Sigmoid colon (tissue), 6 donors: ENCODE measurements at regions not wholly inside any gene's neighbourhood (a gene's known extent, or its start where the extent isn't known, plus 50 kb on each side); places are given as distances from the start of the nearest gene placed in this dataset.

Source experiments
- DNase-seq: peaks from one replicate; pipeline ENCODE4 v3.0.0-alpha.2; 2019
- H3K27ac ChIP-seq, 4 donors: fragments of 200-600 bp; sonication (generic); one replicate each; pipeline ENCODE4 v1.5.1; 2016 to 2019; ENCODE audit warnings: mild to moderate bottlenecking in 1 of 4
- H3K27me3 ChIP-seq, 3 donors: fragments of 200-600 bp; sonication (generic); one replicate each; pipeline ENCODE4 v1.5.1; 2019; ENCODE audit warnings: mild to moderate bottlenecking in 1 of 3
- H3K36me3 ChIP-seq, 4 donors: fragments of 200-600 bp; sonication (generic); one replicate each; pipeline ENCODE4 v1.5.1; 2016 to 2019
- H3K4me1 ChIP-seq, 4 donors: fragments of 200-600 bp; sonication (generic); one replicate each; pipeline ENCODE4 v1.5.1; 2017 to 2019
- H3K4me3 ChIP-seq, 4 donors: fragments of 200-600 bp; sonication (generic); one replicate each; pipeline ENCODE4 v1.5.1; 2017 to 2019; ENCODE audit warnings: mild to moderate bottlenecking in 2 of 4, moderate library complexity in 1 of 4
- H3K9me3 ChIP-seq, 4 donors: fragments of 200-600 bp in 3 of 4; sonication (generic) in 3 of 4; one replicate each; pipeline versions ENCODE4 v1.5.1 to v1.6.1; 2013 to 2019
- EP300 ChIP-seq, 4 donors: sonication (generic); formaldehyde crosslinking; IDR thresholded peaks; one replicate each; pipeline ENCODE4 v1.6.1; 2017; ENCODE audit warnings: antibody characterized with exemption in 4 of 4
- POLR2A ChIP-seq, 2 donors: fragments of 450-650 bp; IDR thresholded peaks; one replicate each; pipeline ENCODE4 v1.6.1; 2016; ENCODE audit warnings: antibody characterized with exemption in 2 of 2, mild to moderate bottlenecking in 2 of 2, moderate library complexity in 2 of 2
- POLR2AphosphoS5 ChIP-seq, 4 donors: sonication (generic); formaldehyde crosslinking; IDR thresholded peaks; one replicate each; pipeline ENCODE4 v1.6.1; 2017; ENCODE audit warnings: antibody characterized with exemption in 4 of 4
- WGBS, 2 donors: extraction: QIAGEN DNeasy Blood & Tissue Kit; methylation state at CpG; one replicate each; pipeline ENCODE4 v1.1.7; 2013; 5-methylcytosine and 5-hydroxymethylcytosine counted together
- intact Hi-C: fragments of 100-400 bp; cut with DNase I; formaldehyde crosslinking; loops from one replicate; pipeline ENCODE4 v1.15.1; 2023
- TF ChIP-seq, protein P1 (sequence below), 4 experiments: fragments of 450-650 bp in 3 of 4; fragments of 200-600 bp in 1 of 4; IDR thresholded peaks; one replicate each; pipeline ENCODE4 v1.5.1; 2016 to 2019; ENCODE audit warnings: antibody characterized with exemption in 4 of 4, mild to moderate bottlenecking in 3 of 4, moderate library complexity in 2 of 4
- donor health status: healthy with polysubstance abuse.
- donor health status: healthy.

DNA sequence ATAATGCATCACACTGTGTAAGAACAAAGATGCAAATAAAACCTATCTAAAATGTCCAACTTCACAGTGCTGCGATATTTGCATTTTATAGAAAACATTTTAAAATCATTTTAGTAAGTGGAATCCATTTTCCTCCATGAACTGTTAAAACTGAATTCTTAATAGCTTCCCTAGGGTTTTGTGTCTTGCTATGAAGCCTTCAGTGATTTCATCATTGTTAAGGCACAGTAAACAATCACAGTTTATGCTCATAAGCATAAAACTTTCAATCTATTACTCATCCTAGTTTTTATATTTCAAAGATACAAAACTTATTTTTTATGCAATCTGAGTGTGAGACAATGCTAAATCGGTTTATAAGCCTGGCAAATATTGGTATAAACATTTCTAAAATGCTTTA is 509.7 kb downstream of the TUSC7 start:
- Histone ChIP-seq H3K27ac (no peak overlapping the region), H3K4me1 (no peaks in the 10 kb centered on the region), H3K36me3 (no peaks in the 10 kb centered on the region), H3K9me3 (no peaks in the 10 kb centered on the region), H3K27me3 (no peaks in the 10 kb centered on the region), H3K4me3 (no peak overlapping the region)
- 77 to 84% methylated on average over 2 of the region's 2 CpGs for WGBS, 2 donors
- DNase-seq, result no peak
- TF ChIP-seq, protein P1, sequence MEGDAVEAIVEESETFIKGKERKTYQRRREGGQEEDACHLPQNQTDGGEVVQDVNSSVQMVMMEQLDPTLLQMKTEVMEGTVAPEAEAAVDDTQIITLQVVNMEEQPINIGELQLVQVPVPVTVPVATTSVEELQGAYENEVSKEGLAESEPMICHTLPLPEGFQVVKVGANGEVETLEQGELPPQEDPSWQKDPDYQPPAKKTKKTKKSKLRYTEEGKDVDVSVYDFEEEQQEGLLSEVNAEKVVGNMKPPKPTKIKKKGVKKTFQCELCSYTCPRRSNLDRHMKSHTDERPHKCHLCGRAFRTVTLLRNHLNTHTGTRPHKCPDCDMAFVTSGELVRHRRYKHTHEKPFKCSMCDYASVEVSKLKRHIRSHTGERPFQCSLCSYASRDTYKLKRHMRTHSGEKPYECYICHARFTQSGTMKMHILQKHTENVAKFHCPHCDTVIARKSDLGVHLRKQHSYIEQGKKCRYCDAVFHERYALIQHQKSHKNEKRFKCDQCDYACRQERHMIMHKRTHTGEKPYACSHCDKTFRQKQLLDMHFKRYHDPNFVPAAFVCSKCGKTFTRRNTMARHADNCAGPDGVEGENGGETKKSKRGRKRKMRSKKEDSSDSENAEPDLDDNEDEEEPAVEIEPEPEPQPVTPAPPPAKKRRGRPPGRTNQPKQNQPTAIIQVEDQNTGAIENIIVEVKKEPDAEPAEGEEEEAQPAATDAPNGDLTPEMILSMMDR (IDR thresholded peaks at IDR 0.05), result no peak
- TF ChIP-seq POLR2A (IDR thresholded peaks at IDR 0.05) (no peak), POLR2AphosphoS5 (IDR thresholded peaks at IDR 0.05) (no peak), EP300 (IDR thresholded peaks at IDR 0.05) (no peak)
- intact Hi-C loops, result no loop called here

DNA sequence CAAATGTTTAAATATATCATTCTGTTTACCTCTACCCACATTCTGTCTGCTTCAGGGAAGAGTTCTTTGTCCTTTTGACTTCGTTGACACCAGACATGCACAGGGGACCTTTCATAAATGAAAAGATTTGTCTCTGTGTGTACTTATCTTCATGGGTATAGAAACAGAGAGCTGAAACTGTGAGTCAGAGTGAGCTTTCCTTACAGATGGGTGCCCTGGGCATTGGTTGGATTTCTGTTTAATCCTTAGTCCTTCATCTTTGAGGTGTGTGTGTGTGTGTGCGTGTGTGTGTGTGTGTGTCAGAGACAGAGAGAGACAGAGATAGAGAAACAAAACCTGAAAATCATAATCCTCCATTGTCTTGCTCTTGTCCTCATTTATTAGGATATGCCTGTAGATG is 517.4 kb downstream of the TUSC7 start:
- Histone ChIP-seq H3K27me3 (no peaks in the 10 kb centered on the region), H3K9me3 (no peaks in the 10 kb centered on the region), H3K4me1 (no peaks in the 10 kb centered on the region), H3K4me3 (no peak overlapping the region), H3K36me3 (no peaks in the 10 kb centered on the region), H3K27ac (no peak overlapping the region)
- intact Hi-C loops, result no loop called here
- no peak for TF ChIP-seq EP300 (IDR thresholded peaks at IDR 0.05)
- 64 to 66% methylated on average over 2 of the region's 2 CpGs for WGBS, 2 donors
- DNase-seq, result no peak

DNA sequence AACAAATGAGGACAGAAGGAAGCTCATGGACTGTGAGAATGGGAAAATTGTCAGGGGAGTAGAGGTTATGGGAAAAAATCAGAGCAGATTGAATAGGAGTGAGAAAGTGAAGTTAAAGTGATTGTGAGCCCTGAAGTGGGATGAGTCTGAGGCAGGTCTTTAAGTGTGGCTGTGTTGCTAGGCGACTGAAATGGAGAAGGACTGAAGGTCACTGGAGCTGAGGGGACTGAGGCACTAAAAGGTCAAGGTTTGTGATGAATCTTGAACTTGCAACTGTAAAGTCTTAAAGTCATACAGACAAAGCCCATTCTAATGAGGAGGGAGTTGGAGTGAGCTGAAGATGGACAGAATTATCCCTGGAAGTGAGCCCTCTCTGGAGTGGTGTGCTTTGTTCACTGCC is 518.9 kb downstream of the TUSC7 start:
- intact Hi-C loops, result no loop called here
- no peak overlapping the region for H3K4me3 ChIP-seq
- no peak for TF ChIP-seq POLR2AphosphoS5 (IDR thresholded peaks at IDR 0.05)
- TF ChIP-seq, protein P1 (IDR thresholded peaks at IDR 0.05), result no peak
- TF ChIP-seq POLR2A (IDR thresholded peaks at IDR 0.05), result no peak
- no peak for TF ChIP-seq EP300 (IDR thresholded peaks at IDR 0.05)
- DNase-seq, result no peak
- H3K27ac ChIP-seq, result no peak overlapping the region
- WGBS, 2 donors, result 90 to 91% methylated on average over 1 of the region's 1 CpG
- H3K4me1 ChIP-seq, result no peaks in the 10 kb centered on the region
- H3K36me3 ChIP-seq, result no peaks in the 10 kb centered on the region
- H3K9me3 ChIP-seq, result no peaks in the 10 kb centered on the region
- H3K27me3 ChIP-seq, result no peaks in the 10 kb centered on the region

DNA sequence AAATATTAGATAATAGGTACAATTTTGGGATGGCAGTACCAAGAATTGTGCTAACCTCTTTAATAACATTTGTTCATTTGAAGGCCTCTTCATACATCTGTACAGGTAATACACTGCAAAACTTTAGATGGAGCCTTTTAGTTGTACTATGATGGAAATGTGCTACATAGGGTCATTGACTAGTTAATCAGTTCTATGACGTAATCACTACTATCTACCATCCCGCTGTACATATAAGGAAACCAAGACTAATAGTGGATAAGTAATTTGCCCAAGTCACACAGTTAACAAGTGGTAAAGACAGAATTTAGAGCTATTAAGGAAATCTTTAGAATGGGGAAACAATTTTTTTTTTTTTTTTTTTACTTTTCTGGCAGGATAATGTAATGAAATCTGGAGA is 521.3 kb downstream of the TUSC7 start:
- intact Hi-C loops, result no loop called here
- Histone ChIP-seq H3K4me3 (no peak overlapping the region), H3K27ac (no peak overlapping the region), H3K27me3 (no peaks in the 10 kb centered on the region), H3K36me3 (no peaks in the 10 kb centered on the region), H3K4me1 (no peaks in the 10 kb centered on the region), H3K9me3 (no peaks in the 10 kb centered on the region)
- WGBS, 2 donors, result 95% methylated on average over 2 of the region's 2 CpGs
- no peak for DNase-seq
- no peak for TF ChIP-seq POLR2A (IDR thresholded peaks at IDR 0.05)
- TF ChIP-seq EP300 (IDR thresholded peaks at IDR 0.05), result no peak
- TF ChIP-seq, protein P1 (IDR thresholded peaks at IDR 0.05), result no peak
- no peak for TF ChIP-seq POLR2AphosphoS5 (IDR thresholded peaks at IDR 0.05)

DNA sequence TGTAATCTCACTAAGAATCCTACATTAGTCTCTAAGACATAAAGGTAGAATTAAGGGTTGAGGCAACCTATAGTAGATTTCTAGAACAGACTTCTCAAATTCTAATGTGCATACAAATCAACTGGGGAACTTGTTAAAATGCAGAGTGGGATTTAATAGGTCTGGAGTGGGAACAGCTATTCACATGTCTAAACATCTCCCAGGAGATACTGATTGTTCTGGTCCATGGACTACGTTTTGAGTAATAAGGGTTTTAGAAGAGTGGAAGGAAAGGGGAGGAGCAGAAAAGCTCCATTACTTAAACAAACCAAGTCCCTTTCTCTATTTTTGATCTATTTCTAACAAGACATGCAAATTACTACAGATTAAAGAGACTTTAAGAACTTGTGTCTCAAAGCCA is 524.8 kb downstream of the TUSC7 start:
- no peak overlapping the region for H3K4me3 ChIP-seq

More for the DNA sequence above, 524.8 kb downstream of the TUSC7 start:
- H3K4me1 ChIP-seq, result no peaks in the 10 kb centered on the region
- H3K36me3 ChIP-seq, result no peaks in the 10 kb centered on the region
- H3K9me3 ChIP-seq, result no peaks in the 10 kb centered on the region
- no peaks in the 10 kb centered on the region for H3K27me3 ChIP-seq
- no peak overlapping the region for H3K27ac ChIP-seq
- no peak for TF ChIP-seq POLR2AphosphoS5 (IDR thresholded peaks at IDR 0.05)
- no peak for TF ChIP-seq EP300 (IDR thresholded peaks at IDR 0.05)
- TF ChIP-seq, protein P1 (IDR thresholded peaks at IDR 0.05), result no peak
- no peak for TF ChIP-seq POLR2A (IDR thresholded peaks at IDR 0.05)
- DNase-seq, result no peak
- intact Hi-C loops, result no loop called here
- 48 to 65% methylated on average over 1 of the region's 1 CpG for WGBS, 2 donors
